GM23338 (cell line): ENCODE measurements at regions not wholly inside any gene's neighbourhood (a gene's known extent, or its start where the extent isn't known, plus 50 kb on each side); places are given as distances from the start of the nearest gene placed in this dataset.

Source experiments
- CREB1 ChIP-seq: fragments of 250-450 bp; sonication (Bioruptor Pico); IDR thresholded peaks from 2 replicates; pipeline ENCODE4 v1.5.0; 2020; ENCODE audit warnings: low read depth, mild to moderate bottlenecking, moderate library complexity
- CTCF ChIP-seq, 2 experiments: fragments of 200-600 bp in 1 of 2; sonication (generic) in 1 of 2; conservative IDR thresholded peaks; 2 replicates each; pipeline versions ENCODE4 v1.5.1 to v1.6.1; 2016 to 2017; ENCODE audit warnings: antibody characterized with exemption in 2 of 2, low read depth in 2 of 2, mild to moderate bottlenecking in 2 of 2, moderate library complexity in 1 of 2
- EZH2 ChIP-seq: fragments of 200-600 bp; sonication (generic); IDR thresholded peaks from one replicate; pipeline ENCODE4 v1.8.0; 2017; ENCODE audit warnings: antibody characterized with exemption, mild to moderate bottlenecking, low read depth; ENCODE audit not compliant: unreplicated experiment
- EZH2phosphoT487 ChIP-seq: fragments of 200-600 bp; sonication (generic); IDR thresholded peaks from one replicate; pipeline ENCODE4 v1.8.1; 2018; ENCODE audit warnings: antibody characterized with exemption; ENCODE audit not compliant: unreplicated experiment
- NANOG ChIP-seq: IDR thresholded peaks from 2 replicates; pipeline ENCODE4 v1.6.1; 2016; ENCODE audit warnings: antibody characterized with exemption, borderline replicate concordance
- REST ChIP-seq: IDR thresholded peaks from one replicate; pipeline ENCODE4 v1.6.1; 2018; ENCODE audit warnings: antibody characterized with exemption; ENCODE audit not compliant: unreplicated experiment
- ZNF114 ChIP-seq: fragments of 250-450 bp; sonication (Bioruptor Pico); IDR thresholded peaks from 2 replicates; pipeline ENCODE4 v1.5.0; 2020; ENCODE audit warnings: mild to moderate bottlenecking, moderate library complexity
- ZNF462 ChIP-seq: fragments of 250-450 bp; sonication (Bioruptor Pico); IDR thresholded peaks from 2 replicates; pipeline ENCODE4 v1.5.0; 2020; ENCODE audit warnings: mild to moderate bottlenecking, moderate library complexity

GRCh38 chr4:33200377-33200776, 2480.2 kb downstream of the PCDH7 start:
- TF ChIP-seq CTCF (conservative IDR thresholded peaks at IDR 0.05; ENCODE audit: low read depth in 2 of 2): no peak
- TF ChIP-seq EZH2: no peak
- TF ChIP-seq EZH2phosphoT487: no peak
- TF ChIP-seq CREB1 (CRISPR knock-in tag): no peak
- TF ChIP-seq NANOG: no peak
- TF ChIP-seq ZNF114 (CRISPR knock-in tag): no peak
- no peak for TF ChIP-seq REST
- TF ChIP-seq ZNF462 (CRISPR knock-in tag): no peak
